ENCODE measurements at regions not wholly inside any gene's neighbourhood (a gene's known extent, or its start where the extent isn't known, plus 50 kb on each side); places are given as distances from the start of the nearest gene placed in this dataset.

GRCh38 chr9:134231330-134231745 is 67.0 kb upstream of the RNU6ATAC start:
- dilution Hi-C loops (cut with MboI; ENCODE audit: extremely low pct_ligation_motif_present, low sequenced_read_pairs): no loop called here
- Histone ChIP-seq H3K9me1 (ENCODE audit: control insufficient read depth, extremely low read depth, insufficient read depth, low read length) (no peaks in the 10 kb centered on the region), H3K36me3 (ENCODE audit: control insufficient read depth in 2 of 2, extremely low read depth in 1 of 2, insufficient read depth in 2 of 2, low read length in 2 of 2) (no peaks in the 10 kb centered on the region), H3K9me3 (ENCODE audit: control insufficient read depth, low read depth, low read length) (no peaks in the 10 kb centered on the region), H3K79me2 (ENCODE audit: control insufficient read depth, insufficient read depth, low read length) (no peaks in the 10 kb centered on the region), H3K9ac (ENCODE audit: control insufficient read depth, extremely low read depth, insufficient read depth, low read length) (no peak overlapping the region), H4K20me1 (ENCODE audit: control insufficient read depth, extremely low read depth, insufficient read depth, low read length) (peaks cover 4% of the 10 kb centered on the region), H3K27me3 (ENCODE audit: control insufficient read depth, extremely low read depth, insufficient read depth, low read length) (peaks cover 47% of the 10 kb centered on the region), H3K4me1 (ENCODE audit: control insufficient read depth, extremely low read depth, insufficient read depth, low read length) (no peaks in the 10 kb centered on the region), H3K27ac (ENCODE audit: control insufficient read depth, insufficient read depth, low read length) (no peak overlapping the region), H2AFZ (ENCODE audit: control insufficient read depth, low read length) (no peak overlapping the region), H3K4me2 (ENCODE audit: control insufficient read depth, extremely low read depth, insufficient read depth, low read depth, low read length) (no peak overlapping the region), H3K4me3 (ENCODE audit: control insufficient read depth in 2 of 3, extremely low read depth in 1 of 3, insufficient read depth in 2 of 3, low read depth in 1 of 3, low read length in 3 of 3) (no peak overlapping the region)
- FAIRE-seq (no peak), DNase-seq (ENCODE audit: low read depth, low spot score) (no peak)
- TF ChIP-seq CTCF (optimal IDR thresholded peaks at IDR 0.05 in 1 of 3, IDR thresholded peaks at IDR 0.05 in 1 of 3, conservative IDR thresholded peaks at IDR 0.05 in 1 of 3; ENCODE audit: extremely low read depth in 1 of 3, insufficient read depth in 2 of 3, low read length in 3 of 3) (no peak), EZH2 (IDR thresholded peaks at IDR 0.05; ENCODE audit: low read length) (no peak)

- Histone ChIP-seq H3K4me1 (ENCODE audit: control insufficient read depth, extremely low read depth, insufficient read depth, low read length) (no peaks in the 10 kb centered on the region), H3K4me3 (ENCODE audit: control insufficient read depth in 2 of 3, extremely low read depth in 1 of 3, insufficient read depth in 2 of 3, low read depth in 1 of 3, low read length in 3 of 3) (no peak overlapping the region), H2AFZ (ENCODE audit: control insufficient read depth, low read length) (no peak overlapping the region), H3K9ac (ENCODE audit: control insufficient read depth, extremely low read depth, insufficient read depth, low read length) (no peak overlapping the region), H3K4me2 (ENCODE audit: control insufficient read depth, extremely low read depth, insufficient read depth, low read depth, low read length) (no peak overlapping the region), H3K9me3 (ENCODE audit: control insufficient read depth, low read depth, low read length) (no peaks in the 10 kb centered on the region), H4K20me1 (ENCODE audit: control insufficient read depth, extremely low read depth, insufficient read depth, low read length) (peaks cover 4% of the 10 kb centered on the region), H3K27me3 (ENCODE audit: control insufficient read depth, extremely low read depth, insufficient read depth, low read length) (peaks cover 45% of the 10 kb centered on the region), H3K27ac (ENCODE audit: control insufficient read depth, insufficient read depth, low read length) (no peak overlapping the region), H3K36me3 (ENCODE audit: control insufficient read depth in 2 of 2, extremely low read depth in 1 of 2, insufficient read depth in 2 of 2, low read length in 2 of 2) (no peaks in the 10 kb centered on the region), H3K9me1 (ENCODE audit: control insufficient read depth, extremely low read depth, insufficient read depth, low read length) (no peaks in the 10 kb centered on the region), H3K79me2 (ENCODE audit: control insufficient read depth, insufficient read depth, low read length) (no peaks in the 10 kb centered on the region)
- no peak for TF ChIP-seq CTCF (optimal IDR thresholded peaks at IDR 0.05 in 1 of 3, IDR thresholded peaks at IDR 0.05 in 1 of 3, conservative IDR thresholded peaks at IDR 0.05 in 1 of 3; ENCODE audit: extremely low read depth in 1 of 3, insufficient read depth in 2 of 3, low read length in 3 of 3)
- TF ChIP-seq EZH2 (IDR thresholded peaks at IDR 0.05; ENCODE audit: low read length): no peak
- dilution Hi-C loops (cut with MboI; ENCODE audit: extremely low pct_ligation_motif_present, low sequenced_read_pairs): no loop called here
- FAIRE-seq (no peak), DNase-seq (ENCODE audit: low read depth, low spot score) (no peak)
These were observed 67.4 kb upstream of the RNU6ATAC start for GRCh38 chr9:134231767-134232166.

Data from keratinocyte (primary cell).